IMR-90 (cell line): ENCODE measurements at regions not wholly inside any gene's neighbourhood (a gene's known extent, or its start where the extent isn't known, plus 50 kb on each side); places are given as distances from the start of the nearest gene placed in this dataset.

Experiments
- CTCF ChIP-seq: conservative IDR thresholded peaks from 2 replicates; pipeline ENCODE4 v1.5.1; 2012; ENCODE audit warnings: mild to moderate bottlenecking, low read depth, low read length, improper control_type of control experiment
- POLR2A ChIP-seq: IDR thresholded peaks from 2 replicates; pipeline ENCODE4 v1.6.1; 2012; ENCODE audit warnings: mild to moderate bottlenecking, low read depth, low read length
- RAD21 ChIP-seq: IDR thresholded peaks from 2 replicates; pipeline ENCODE4 v1.6.1; 2012; ENCODE audit warnings: low read length, improper control_type of control experiment
- USF2 ChIP-seq: fragments of 150-350 bp; IDR thresholded peaks from 2 replicates; pipeline ENCODE4 v1.6.1; 2017; ENCODE audit warnings: mild to moderate bottlenecking, antibody characterized with exemption, low read length, low read depth

GRCh38 chr10:4216726-4217125, 431.7 kb upstream of the KLF6 start:
- TF ChIP-seq USF2 (no peak), RAD21 (no peak), CTCF (no peak), POLR2A (no peak)
